ENCODE measurements at regions not wholly inside any gene's neighbourhood (a gene's known extent, or its start where the extent isn't known, plus 50 kb on each side); places are given as distances from the start of the nearest gene placed in this dataset.

- Histone ChIP-seq H3K27ac (ENCODE audit: control insufficient read depth, insufficient read depth, low read length) (no peak overlapping the region), H3K9ac (ENCODE audit: control insufficient read depth, extremely low read depth, insufficient read depth, low read length) (no peak overlapping the region), H3K4me1 (ENCODE audit: control insufficient read depth, extremely low read depth, insufficient read depth, low read length) (no peaks in the 10 kb centered on the region), H3K9me3 (ENCODE audit: control insufficient read depth, low read depth, low read length) (no peaks in the 10 kb centered on the region), H3K4me2 (ENCODE audit: control insufficient read depth, extremely low read depth, insufficient read depth, low read depth, low read length) (no peak overlapping the region), H3K4me3 (ENCODE audit: control insufficient read depth in 2 of 3, extremely low read depth in 1 of 3, insufficient read depth in 2 of 3, low read depth in 1 of 3, low read length in 3 of 3) (no peak overlapping the region), H2AFZ (ENCODE audit: control insufficient read depth, low read length) (no peak overlapping the region), H3K79me2 (ENCODE audit: control insufficient read depth, insufficient read depth, low read length) (no peaks in the 10 kb centered on the region), H3K27me3 (ENCODE audit: control insufficient read depth, extremely low read depth, insufficient read depth, low read length) (no peaks in the 10 kb centered on the region), H3K9me1 (ENCODE audit: control insufficient read depth, extremely low read depth, insufficient read depth, low read length) (no peaks in the 10 kb centered on the region), H4K20me1 (ENCODE audit: control insufficient read depth, extremely low read depth, insufficient read depth, low read length) (no peaks in the 10 kb centered on the region), H3K36me3 (ENCODE audit: control insufficient read depth in 2 of 2, extremely low read depth in 1 of 2, insufficient read depth in 2 of 2, low read length in 2 of 2) (no peaks in the 10 kb centered on the region)
- DNase-seq (ENCODE audit: low read depth, low spot score): no peak
- no peak for TF ChIP-seq EZH2 (IDR thresholded peaks at IDR 0.05; ENCODE audit: low read length)
- TF ChIP-seq CTCF (optimal IDR thresholded peaks at IDR 0.05 in 1 of 3, IDR thresholded peaks at IDR 0.05 in 1 of 3, conservative IDR thresholded peaks at IDR 0.05 in 1 of 3; ENCODE audit: extremely low read depth in 1 of 3, insufficient read depth in 2 of 3, low read length in 3 of 3): no peak
- dilution Hi-C loops (cut with MboI; ENCODE audit: extremely low pct_ligation_motif_present, low sequenced_read_pairs): no loop called here
- no peak for FAIRE-seq
Measured at GRCh38 chr21:27447843-27448242, 481.0 kb upstream of the ADAMTS5 start.

DNA sequence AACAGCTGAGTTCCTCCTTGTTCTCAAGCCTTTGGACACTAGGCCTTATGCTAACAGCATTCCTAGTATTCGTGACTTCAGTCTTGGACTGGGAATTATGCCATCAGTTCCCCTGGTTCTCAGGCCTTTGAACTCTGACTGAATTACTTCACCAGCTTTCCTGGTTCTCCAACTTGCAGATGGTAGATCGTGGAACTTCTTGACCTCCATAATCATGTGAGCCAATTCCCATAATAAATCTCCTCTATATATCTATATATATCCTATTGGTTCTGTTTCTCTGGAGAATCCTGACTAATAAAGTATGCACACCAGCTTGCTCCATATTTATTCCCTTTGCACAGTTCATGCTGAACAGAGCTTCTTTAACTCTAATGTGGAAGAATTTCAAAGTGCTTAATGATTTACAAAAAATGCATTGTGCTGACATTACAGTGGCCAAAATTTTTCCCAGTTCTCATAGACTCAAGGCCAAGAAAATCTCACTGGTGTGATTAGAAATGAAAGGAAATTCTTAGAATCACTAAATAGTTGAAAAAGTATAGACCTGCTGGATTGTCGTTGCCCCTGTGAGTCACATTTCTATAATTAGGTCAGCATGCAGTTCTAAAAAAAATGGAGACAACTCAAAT lies 462.9 kb upstream of the ADAMTS5 start:
- DNase-seq (ENCODE audit: low read depth, low spot score): no peak
- Histone ChIP-seq H3K9ac (ENCODE audit: control insufficient read depth, extremely low read depth, insufficient read depth, low read length) (no peak overlapping the region), H3K9me3 (ENCODE audit: control insufficient read depth, low read depth, low read length) (no peaks in the 10 kb centered on the region), H3K4me3 (ENCODE audit: control insufficient read depth in 2 of 3, extremely low read depth in 1 of 3, insufficient read depth in 2 of 3, low read depth in 1 of 3, low read length in 3 of 3) (no peak overlapping the region), H3K4me2 (ENCODE audit: control insufficient read depth, extremely low read depth, insufficient read depth, low read depth, low read length) (no peak overlapping the region), H3K36me3 (ENCODE audit: control insufficient read depth in 2 of 2, extremely low read depth in 1 of 2, insufficient read depth in 2 of 2, low read length in 2 of 2) (no peaks in the 10 kb centered on the region), H3K4me1 (ENCODE audit: control insufficient read depth, extremely low read depth, insufficient read depth, low read length) (no peaks in the 10 kb centered on the region), H2AFZ (ENCODE audit: control insufficient read depth, low read length) (no peak overlapping the region), H3K9me1 (ENCODE audit: control insufficient read depth, extremely low read depth, insufficient read depth, low read length) (no peaks in the 10 kb centered on the region), H3K27ac (ENCODE audit: control insufficient read depth, insufficient read depth, low read length) (no peak overlapping the region), H4K20me1 (ENCODE audit: control insufficient read depth, extremely low read depth, insufficient read depth, low read length) (no peaks in the 10 kb centered on the region), H3K27me3 (ENCODE audit: control insufficient read depth, extremely low read depth, insufficient read depth, low read length) (no peaks in the 10 kb centered on the region), H3K79me2 (ENCODE audit: control insufficient read depth, insufficient read depth, low read length) (no peaks in the 10 kb centered on the region)
- dilution Hi-C loops (cut with MboI; ENCODE audit: extremely low pct_ligation_motif_present, low sequenced_read_pairs): no loop called here
- TF ChIP-seq CTCF (optimal IDR thresholded peaks at IDR 0.05 in 1 of 3, IDR thresholded peaks at IDR 0.05 in 1 of 3, conservative IDR thresholded peaks at IDR 0.05 in 1 of 3; ENCODE audit: extremely low read depth in 1 of 3, insufficient read depth in 2 of 3, low read length in 3 of 3) (no peak), EZH2 (IDR thresholded peaks at IDR 0.05; ENCODE audit: low read length) (no peak)
- FAIRE-seq: no peak
